ENCODE measurements at regions not wholly inside any gene's neighbourhood (a gene's known extent, or its start where the extent isn't known, plus 50 kb on each side); places are given as distances from the start of the nearest gene placed in this dataset.
"Not testable (repeated sequence)": the region's sequence is repeated elsewhere in the genome, so short reads cannot be mapped to it uniquely, and the experiment has no call there.

DNA sequence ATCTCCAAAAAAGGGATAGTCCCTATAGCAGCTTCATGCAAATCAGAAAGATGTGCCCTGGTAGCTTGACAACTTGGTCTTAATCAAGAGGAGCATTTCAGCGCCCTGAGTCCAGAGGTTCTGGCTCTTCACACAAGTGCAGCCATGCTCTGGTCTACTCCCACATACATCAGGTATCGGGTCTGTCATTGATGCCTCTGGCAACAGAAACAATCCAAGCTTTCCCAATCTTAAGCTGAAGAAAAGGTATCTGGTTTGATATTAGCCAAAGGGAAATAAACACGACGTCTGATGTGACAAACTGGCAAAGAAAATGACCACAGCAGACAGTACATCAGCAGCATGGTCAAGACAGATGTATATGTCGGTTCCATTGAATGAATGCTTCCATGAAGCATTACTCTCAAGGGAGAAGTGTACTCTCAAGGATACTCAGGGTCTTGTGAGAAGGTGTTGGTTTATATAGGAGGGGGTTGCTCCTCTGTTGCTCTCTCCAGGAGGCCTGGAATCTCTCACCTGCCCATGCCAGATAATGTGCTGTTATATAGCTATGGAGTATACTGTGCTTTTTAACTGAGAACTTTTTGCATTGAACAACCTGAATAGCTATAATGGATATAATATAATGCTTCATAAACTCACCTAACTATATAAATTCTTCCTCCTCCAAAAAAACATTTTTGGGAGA, 879.6 kb upstream of the PCDH10 start:
- DNase-seq: no peak

DNA sequence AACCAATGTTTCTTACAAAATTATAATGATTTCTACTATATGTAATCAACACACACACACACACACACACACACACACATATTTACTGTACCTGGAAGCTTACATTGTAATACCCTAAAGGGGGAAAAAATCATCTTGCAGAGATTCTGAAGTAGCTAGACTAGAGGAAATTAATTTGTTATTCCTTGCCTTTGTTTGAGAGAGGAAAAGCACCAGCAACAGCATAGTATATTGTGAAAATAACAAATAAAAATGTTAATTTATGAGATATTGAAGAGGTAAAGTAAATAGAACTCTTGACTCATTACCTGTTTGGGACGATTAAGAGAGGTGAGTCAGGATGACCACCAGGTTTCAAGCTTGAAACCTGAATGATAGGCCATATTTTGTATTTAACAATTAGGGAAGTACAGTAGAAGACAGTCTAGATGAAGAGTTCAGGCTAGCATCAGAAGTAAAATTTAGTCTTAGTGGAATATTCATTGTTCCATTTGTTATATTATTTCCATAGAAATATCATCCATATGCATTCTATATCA, 873.4 kb upstream of the PCDH10 start:
- no peak for DNase-seq

GRCh38 chr4:132276185-132276584, 872.9 kb upstream of the PCDH10 start:
- no peak for DNase-seq

GRCh38 chr4:132276989-132277388, 872.1 kb upstream of the PCDH10 start:
- no peak for DNase-seq

DNA sequence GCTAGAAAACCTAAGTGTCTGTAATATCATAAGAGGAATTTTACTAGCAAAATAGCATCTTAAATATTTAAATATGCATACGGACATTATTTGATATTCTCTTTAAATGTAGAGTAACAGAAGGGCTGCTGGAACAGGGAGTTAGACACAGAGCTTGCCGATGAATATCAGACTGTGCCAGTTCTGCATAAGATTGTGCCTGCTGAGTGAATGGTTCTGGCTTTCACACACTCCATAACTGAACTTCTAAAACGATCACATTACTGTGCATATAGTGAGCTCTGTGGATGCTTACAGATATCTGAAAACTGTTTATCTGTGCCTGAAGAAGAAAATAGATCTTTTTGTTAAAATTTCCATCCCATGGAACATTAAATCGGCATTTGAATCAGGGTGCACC, 867.4 kb upstream of the PCDH10 start:
- no peak for DNase-seq

GRCh38 chr4:132284910-132285426, 864.1 kb upstream of the PCDH10 start:
- no peak for DNase-seq

DNA sequence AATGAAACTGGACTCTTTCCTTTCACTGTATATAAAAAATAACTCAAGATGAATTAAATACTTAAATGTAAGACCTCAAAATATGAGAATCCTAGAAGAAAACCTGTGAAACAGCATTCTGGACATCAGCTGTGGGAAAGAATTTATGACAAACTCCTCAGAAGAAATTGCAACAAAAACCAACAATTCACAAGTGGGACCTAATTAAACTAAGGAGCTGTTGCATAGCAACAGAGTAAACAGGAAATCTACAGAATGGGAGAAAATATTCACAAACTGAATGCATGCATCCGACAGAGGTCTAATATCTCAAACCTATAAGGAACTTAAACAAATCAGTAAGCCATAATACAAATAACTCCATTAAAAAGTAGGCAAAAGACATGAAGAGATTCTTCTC, 851.7 kb upstream of the PCDH10 start:
- no peak for DNase-seq

DNA sequence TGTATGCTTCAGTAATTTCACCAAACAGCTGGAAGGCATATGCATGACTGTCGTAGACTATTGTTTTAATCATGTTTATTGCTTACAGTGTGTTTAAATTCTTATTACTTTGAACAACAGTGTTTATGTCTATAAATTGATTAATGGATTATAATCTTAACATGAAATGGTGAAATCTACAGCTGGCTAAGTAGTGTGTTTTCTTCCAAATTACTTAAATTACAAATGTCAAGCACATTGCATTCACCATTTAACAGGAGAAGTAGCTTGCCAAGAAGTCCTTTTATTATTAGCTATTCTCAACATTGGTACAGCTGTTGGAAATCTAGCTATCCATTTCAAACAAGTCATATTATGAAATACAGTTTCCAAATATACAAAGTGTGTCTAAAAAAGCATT, 849.3 kb upstream of the PCDH10 start:
- DNase-seq: no peak

DNA sequence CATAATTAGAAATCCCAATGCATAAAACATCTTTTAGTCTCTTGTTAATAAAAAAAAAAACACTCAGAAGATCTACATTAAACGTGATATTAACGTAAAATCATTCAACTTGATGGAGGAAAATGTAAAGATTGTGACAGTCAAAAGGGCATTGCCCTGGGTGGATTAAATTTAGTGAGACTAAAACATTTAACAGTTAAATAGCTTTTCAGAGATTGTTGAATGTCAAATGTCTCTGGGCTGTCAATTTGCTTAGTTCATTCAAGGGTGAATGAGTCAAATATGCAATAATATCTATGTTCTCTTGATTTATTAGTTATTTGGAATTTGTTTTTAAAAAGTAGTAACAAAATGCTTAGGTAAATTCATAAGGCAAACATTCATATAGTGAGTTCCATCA, 836.6 kb upstream of the PCDH10 start:
- no peak for DNase-seq

- no peak for DNase-seq
Observed at GRCh38 chr4:132313852-132314251, 835.2 kb upstream of the PCDH10 start.

DNA sequence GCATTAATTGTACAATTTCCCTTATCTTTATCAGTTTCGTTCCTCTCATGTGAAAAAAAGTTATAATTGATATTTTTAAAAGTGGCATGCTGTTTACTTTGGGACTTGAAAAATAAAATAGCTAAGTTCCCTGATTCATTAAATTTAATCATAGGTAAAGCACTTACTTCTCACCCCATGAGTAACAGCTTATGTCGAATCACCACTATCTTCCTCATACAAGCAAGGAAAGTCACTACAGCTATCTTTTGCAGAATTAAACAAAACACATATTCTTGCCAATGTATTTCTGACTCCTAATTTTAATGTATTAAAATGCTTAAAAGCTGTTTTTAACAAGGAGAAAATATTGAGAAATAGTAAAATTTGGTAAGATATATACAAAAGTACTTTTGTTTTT, 832.4 kb upstream of the PCDH10 start:
- DNase-seq: no peak

DNA sequence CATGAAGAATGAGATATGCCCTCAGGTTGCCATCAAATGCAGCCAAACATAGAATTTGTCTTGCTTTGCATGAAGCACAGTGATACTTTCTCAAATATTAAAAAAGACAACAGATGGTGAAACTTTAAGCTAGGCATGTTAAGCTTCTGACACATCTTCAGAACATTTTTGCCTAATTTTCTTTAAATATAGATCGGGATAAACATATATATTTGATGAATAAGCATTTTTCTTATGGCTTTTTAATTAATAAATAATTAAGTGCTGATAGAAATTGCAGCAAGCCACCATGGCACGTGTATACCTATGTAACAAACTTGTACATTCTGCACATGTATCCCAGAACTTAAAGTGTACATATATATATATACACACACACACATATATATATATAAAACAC, 831.2 kb upstream of the PCDH10 start:
- no peak for DNase-seq

DNA sequence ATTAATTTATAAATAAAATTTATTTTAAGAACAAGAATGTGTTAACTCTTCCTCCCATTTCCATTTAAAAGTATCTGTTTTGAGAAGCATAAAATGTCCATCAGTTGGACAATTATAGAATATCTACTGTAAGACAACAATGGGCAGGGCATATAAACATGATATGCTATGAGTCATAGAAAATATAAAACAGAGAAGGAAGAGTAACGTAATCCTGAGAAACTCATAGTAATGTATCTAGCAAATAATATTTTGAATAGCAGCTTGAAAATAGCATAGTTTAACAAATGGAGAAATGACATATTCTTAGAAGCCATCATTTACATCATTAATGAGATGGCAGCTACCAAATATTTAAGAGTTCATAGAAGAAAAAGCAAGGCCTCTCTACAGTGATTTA, 820.3 kb upstream of the PCDH10 start:
- no peak for DNase-seq

DNA sequence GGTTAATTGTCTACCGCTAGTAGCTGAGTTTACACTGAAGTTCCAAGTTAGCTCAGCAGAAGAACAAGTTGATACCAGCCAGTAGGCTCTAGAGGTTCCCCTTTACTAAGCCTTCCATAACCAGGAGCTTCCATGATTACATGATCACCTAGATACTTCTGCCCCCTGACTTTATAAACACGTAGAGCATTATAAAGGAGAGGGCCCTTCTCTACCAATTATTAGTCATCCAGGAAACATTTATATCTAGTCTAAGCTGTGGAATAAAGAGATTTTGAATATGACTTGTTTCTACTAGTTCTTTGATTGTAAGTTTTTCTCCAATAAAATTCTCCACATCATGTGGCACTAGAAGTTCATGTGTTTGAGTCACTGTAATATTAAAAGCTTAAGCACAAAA, 818.1 kb upstream of the PCDH10 start:
- DNase-seq: no peak

DNA sequence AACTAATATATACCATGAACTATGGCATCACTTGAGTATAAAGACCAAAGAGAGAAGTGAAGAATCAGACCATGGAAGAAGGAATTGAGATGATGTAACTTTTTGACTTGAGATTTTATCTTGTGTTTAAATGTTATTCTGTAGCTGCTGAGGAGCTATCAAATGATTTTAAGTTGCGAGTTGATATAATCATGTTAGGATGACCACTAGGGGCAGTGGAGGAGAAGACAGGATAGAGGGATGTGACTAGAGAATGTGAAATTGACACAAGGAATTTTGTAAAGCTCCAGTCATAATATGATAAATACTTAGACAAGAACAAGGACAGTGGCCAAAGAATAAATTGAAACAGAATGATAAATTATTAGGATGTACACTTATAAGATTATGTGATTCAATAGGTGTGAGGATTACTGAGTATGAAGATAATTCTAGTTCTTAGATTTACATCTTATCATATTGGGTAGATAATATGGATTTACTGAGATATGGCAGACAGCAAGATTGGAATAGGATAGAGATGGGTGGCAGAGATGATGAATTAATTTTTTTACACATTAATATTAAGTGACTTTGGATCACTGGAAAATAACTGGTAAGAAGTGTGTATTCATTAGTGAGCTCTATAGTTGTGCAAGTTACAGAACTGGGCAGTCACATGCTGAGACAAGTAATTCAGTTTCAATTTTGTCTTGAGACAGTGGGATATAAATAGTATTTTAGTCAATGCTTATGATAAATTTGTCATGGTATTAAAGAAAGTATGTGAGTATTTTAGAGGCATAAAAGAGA, 816.0 kb upstream of the PCDH10 start:
- no peak for DNase-seq

DNA sequence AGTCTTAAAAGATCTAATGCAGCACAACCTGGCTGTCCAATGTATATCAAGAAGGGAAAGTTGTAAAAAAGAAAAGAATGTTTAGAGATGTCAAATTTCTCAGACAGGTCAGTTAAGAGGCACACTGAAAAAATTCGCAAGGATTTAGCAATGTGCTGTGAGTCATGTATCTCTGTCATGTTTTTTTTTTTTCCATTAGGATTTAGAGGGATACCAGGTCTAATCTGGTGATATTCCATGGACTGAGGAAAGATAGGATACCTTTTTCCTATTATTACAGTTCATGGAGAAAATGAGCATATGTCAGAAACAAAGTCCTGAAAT, 815.4 kb upstream of the PCDH10 start:
- DNase-seq: no peak

DNA sequence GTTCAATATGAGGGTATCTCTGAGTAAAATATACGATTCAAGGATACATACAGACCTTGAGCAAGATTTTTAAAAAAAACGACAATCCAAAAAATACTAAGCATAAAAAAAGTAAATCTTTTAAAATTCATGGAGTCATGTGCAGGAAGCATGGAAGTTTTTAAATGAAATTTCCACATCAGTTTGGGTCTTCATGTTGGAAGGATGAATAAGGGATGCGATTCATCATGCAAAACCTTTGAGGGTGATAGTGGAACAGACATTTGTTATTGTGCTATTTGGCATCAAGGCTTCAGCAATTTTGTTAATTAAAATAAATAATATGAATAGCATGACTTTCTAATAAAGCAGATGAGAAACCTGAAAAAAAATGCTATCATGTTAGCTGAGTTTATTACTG, 815.0 kb upstream of the PCDH10 start:
- DNase-seq: no peak

- DNase-seq: no peak
Observed at GRCh38 chr4:132344924-132345828, 803.9 kb upstream of the PCDH10 start.

DNA sequence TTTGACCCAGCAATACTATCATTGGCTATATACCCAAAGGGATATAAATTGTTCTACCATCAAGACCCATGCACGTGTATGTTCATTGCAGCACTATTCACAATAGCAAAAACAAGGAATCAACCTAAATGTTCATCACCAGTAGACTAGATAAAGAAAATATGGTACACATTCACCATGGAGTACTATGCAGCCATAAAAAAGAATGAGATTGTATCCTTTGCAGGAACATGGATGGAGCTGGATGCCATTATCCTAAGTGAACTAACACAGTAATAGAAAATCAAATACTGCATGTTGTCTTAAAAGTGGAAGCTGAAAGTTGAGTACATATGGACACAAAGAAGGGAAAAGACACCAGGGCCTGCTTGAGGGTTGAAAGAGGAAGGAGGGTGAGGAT, 803.1 kb upstream of the PCDH10 start:
- DNase-seq: no peak

- DNase-seq: not testable (repeated sequence)
Observed at GRCh38 chr4:132351606-132352005, 797.5 kb upstream of the PCDH10 start.

DNA sequence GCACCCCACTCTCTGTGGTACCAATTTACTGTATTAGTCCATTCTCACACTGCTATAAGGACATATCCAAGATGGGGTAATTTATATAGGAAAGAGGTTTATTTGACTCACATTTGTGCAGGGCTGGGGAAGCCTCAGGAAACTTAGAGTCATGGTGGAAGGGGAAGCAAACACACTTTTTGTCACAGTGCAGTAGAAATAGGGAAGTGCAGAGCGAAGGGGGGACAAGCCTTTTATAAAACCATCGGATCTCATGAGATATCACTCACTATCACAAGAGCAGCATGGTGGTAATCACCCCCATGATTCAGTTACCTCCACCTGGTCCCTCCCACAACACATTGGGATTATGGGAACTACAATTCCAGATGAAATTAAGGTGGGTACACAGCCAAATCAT, 766.9 kb upstream of the PCDH10 start:
- no peak for DNase-seq

DNA sequence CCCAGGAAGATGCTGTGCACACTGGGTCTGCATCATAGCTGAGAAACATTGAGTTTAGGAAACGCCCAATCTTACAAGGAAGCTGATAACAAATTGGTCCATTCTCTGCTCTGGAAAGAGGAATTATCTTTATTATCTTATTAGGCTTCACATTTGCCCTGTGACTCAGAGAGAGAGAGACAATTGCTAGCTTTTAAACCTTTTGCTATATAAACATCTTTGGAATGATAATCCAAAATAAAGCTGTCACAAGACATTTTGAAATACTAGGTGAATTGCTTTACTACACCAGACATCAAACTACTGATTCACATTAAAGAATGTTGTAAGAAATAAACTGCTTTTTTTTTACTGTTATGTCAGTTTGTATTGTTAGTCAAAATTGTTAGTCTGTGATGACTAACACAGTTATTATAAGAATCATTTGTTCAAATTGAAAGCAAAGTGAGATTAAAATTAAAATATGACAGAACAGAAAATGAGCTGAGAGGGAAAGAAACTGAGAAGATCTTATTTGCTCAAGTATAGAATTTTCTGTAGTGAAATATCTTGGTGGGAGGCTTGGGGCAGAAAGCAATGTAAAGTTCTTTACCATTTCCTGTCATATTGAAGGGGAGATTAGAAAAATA, 765.4 kb upstream of the PCDH10 start:
- no peak for DNase-seq

GRCh38 chr4:132384709-132385108, 764.4 kb upstream of the PCDH10 start:
- DNase-seq: no peak

Measured in bone marrow (tissue), 2 donors.